ENCODE measurements at regions not wholly inside any gene's neighbourhood (a gene's known extent, or its start where the extent isn't known, plus 50 kb on each side); places are given as distances from the start of the nearest gene placed in this dataset.

DNA sequence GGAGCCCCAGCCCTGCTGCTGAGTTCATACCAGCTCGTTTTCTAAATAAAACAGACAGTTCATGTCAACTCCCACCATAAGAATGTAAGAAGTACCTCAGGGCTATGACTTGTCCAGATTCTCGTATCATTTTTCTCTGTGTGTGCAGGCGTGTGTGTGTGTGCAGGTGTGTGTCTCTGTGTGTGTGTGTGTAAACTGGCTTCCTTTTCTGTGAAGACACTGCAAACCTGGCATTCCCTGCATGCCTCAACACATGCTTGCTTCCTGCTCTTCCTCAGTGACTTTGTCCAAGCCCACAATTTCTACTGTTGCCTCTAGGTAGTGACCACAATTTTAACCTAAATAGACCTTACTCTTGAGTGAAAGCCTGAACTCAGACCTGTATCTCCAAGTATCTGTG is 879.0 kb downstream of the SLC4A3 start:
- TF ChIP-seq, protein P1, sequence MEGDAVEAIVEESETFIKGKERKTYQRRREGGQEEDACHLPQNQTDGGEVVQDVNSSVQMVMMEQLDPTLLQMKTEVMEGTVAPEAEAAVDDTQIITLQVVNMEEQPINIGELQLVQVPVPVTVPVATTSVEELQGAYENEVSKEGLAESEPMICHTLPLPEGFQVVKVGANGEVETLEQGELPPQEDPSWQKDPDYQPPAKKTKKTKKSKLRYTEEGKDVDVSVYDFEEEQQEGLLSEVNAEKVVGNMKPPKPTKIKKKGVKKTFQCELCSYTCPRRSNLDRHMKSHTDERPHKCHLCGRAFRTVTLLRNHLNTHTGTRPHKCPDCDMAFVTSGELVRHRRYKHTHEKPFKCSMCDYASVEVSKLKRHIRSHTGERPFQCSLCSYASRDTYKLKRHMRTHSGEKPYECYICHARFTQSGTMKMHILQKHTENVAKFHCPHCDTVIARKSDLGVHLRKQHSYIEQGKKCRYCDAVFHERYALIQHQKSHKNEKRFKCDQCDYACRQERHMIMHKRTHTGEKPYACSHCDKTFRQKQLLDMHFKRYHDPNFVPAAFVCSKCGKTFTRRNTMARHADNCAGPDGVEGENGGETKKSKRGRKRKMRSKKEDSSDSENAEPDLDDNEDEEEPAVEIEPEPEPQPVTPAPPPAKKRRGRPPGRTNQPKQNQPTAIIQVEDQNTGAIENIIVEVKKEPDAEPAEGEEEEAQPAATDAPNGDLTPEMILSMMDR (IDR thresholded peaks at IDR 0.05; ENCODE audit: insufficient read depth, low read depth, low read length), result no peak
- no peak for TF ChIP-seq EZH2 (IDR thresholded peaks at IDR 0.05; ENCODE audit: insufficient read depth, low read length)
